Pancreas (tissue), 10 donors: ENCODE measurements at regions not wholly inside any gene's neighbourhood (a gene's known extent, or its start where the extent isn't known, plus 50 kb on each side); places are given as distances from the start of the nearest gene placed in this dataset.

Source experiments
- ATAC-seq, 4 donors: fragments of 200-7000 bp; cut with Tn5 transposase; one replicate each; pipeline versions ENCODE4 v1.8.0 to v1.9.1; 2020; ENCODE audit warnings: mild to moderate bottlenecking in 4 of 4, moderate library complexity in 4 of 4
- DNase-seq, 6 donors: peaks; one replicate each; pipeline ENCODE4 v3.0.0-alpha.2; 2020
- FAIRE-seq: peaks from 2 replicates; lab custom pipeline; 2012; peaks lifted over from hg19 to GRCh38; lab: Jason Lieb, UNC
- H3K27ac ChIP-seq, 4 donors: fragments of 200-600 bp; sonication (generic); 1 replicate in 3 of 4; 2 replicates in 1 of 4; pipeline versions ENCODE4 v1.5.0 to v1.8.0; 2020
- H3K27me3 ChIP-seq, 4 donors: fragments of 200-600 bp; one replicate each; pipeline ENCODE4 v1.8.0; 2021
- H3K36me3 ChIP-seq, 3 donors: fragments of 200-600 bp; sonication (generic) in 1 of 3; one replicate each; pipeline versions ENCODE4 v1.5.0 to v1.8.0; 2020 to 2021
- H3K4me1 ChIP-seq, 3 donors: fragments of 200-600 bp; one replicate each; pipeline ENCODE4 v1.8.0; 2021
- H3K4me3 ChIP-seq, 4 donors: fragments of 200-600 bp; sonication (generic) in 2 of 4; one replicate each; pipeline versions ENCODE4 v1.5.0 to v1.8.0; 2020 to 2021
- H3K9me3 ChIP-seq, 4 donors: fragments of 200-600 bp; one replicate each; pipeline ENCODE4 v1.8.0; 2021
- CTCF ChIP-seq, 4 donors: fragments of 200-600 bp; sonication (generic) in 3 of 4; IDR thresholded peaks; one replicate each; pipeline versions ENCODE4 v1.5.0 to v1.8.0; 2021; ENCODE audit warnings: antibody characterized with exemption in 4 of 4
- whole genome bisulfite sequencing, 2 donors: extraction: QIAGEN DNeasy Blood & Tissue Kit; methylation state at CpG; one replicate each; pipeline ENCODE4 v1.1.7; 2013; 5-methylcytosine and 5-hydroxymethylcytosine counted together
- intact Hi-C, 3 donors: fragments of 100-400 bp; cut with DNase I; formaldehyde crosslinking; loops; one replicate each; pipeline versions ENCODE4 v1.11.1 to v1.14.2; 2022
- donor health status: healthy with polysubstance abuse.
- donor health status: DM: no; HTN: no; CAD: no; lungs with moderate emphysema.
- donor health status: DM: no; HTN: no; CAD: no.
- donor health status: control.
- donor health status: control.
- donor health status: Bipolar disorder and iron deficiency.
- donor health status: DM: yes; HTN: yes; CAD: no.
- donor health status: DM: no; HTN: no; CAD: no.
- donor health status: DM: no; HTN: no; CAD: no.
- donor health status: DM: yes; HTN: yes; CAD: no.

- Histone ChIP-seq H3K27ac (no peak overlapping the region), H3K27me3 (no peaks in the 10 kb centered on the region), H3K4me1 (no peaks in the 10 kb centered on the region), H3K9me3 (no peaks in the 10 kb centered on the region), H3K4me3 (no peak overlapping the region), H3K36me3 (no peaks in the 10 kb centered on the region)
- WGBS, 2 donors = 43 to 58% methylated on average over 15 of the region's 15 CpGs
- intact Hi-C loops = no loop called here
- FAIRE-seq = no peak
- no peak for TF ChIP-seq CTCF (IDR thresholded peaks at IDR 0.05)
- ATAC-seq = no peak
- DNase-seq = peak in 2 of 6 donors; percentile 20 to 32
Observed at GRCh38 chr22:49551897-49552614, 275.6 kb downstream of the BRD1 start.

GRCh38 chr22:49551446-49551845, 276.2 kb downstream of the BRD1 start:
- DNase-seq (peak in 2 of 6 donors; percentile 27 to 30), FAIRE-seq (no peak), ATAC-seq (no peak)
- Histone ChIP-seq H3K36me3 (no peaks in the 10 kb centered on the region), H3K9me3 (no peaks in the 10 kb centered on the region), H3K4me1 (no peaks in the 10 kb centered on the region), H3K27me3 (no peaks in the 10 kb centered on the region), H3K27ac (no peak overlapping the region), H3K4me3 (no peak overlapping the region)
- intact Hi-C loops = no loop called here
- no peak for TF ChIP-seq CTCF (IDR thresholded peaks at IDR 0.05)
- WGBS, 2 donors = 77 to 87% methylated on average over 10 of the region's 10 CpGs

- no peak for TF ChIP-seq CTCF (IDR thresholded peaks at IDR 0.05)
- no peaks in the 10 kb centered on the region for H3K36me3 ChIP-seq
- DNase-seq (peak in 2 of 6 donors; percentile 19 to 23), ATAC-seq (no peak), FAIRE-seq (no peak)
- no peak overlapping the region for H3K27ac ChIP-seq
- H3K4me3 ChIP-seq = no peak overlapping the region
- no peaks in the 10 kb centered on the region for H3K4me1 ChIP-seq
- intact Hi-C loops = no loop called here
- no peaks in the 10 kb centered on the region for H3K27me3 ChIP-seq
- no peaks in the 10 kb centered on the region for H3K9me3 ChIP-seq
- 74 to 89% methylated on average over 11 of the region's 11 CpGs for WGBS, 2 donors
Observed at GRCh38 chr22:49550766-49551362, 276.8 kb downstream of the BRD1 start.

GRCh38 chr22:49550141-49550430, 277.6 kb downstream of the BRD1 start:
- Histone ChIP-seq H3K27ac (no peak overlapping the region), H3K4me1 (no peaks in the 10 kb centered on the region), H3K36me3 (no peaks in the 10 kb centered on the region), H3K9me3 (no peaks in the 10 kb centered on the region), H3K4me3 (no peak overlapping the region), H3K27me3 (no peaks in the 10 kb centered on the region)
- ATAC-seq (no peak), DNase-seq (peak in 2 of 6 donors; percentile 19 to 30), FAIRE-seq (no peak)
- intact Hi-C loops = no loop called here
- 69 to 82% methylated on average over 3 of the region's 3 CpGs for WGBS, 2 donors
- TF ChIP-seq CTCF (IDR thresholded peaks at IDR 0.05) = no peak
